ENCODE measurements at regions not wholly inside any gene's neighbourhood (a gene's known extent, or its start where the extent isn't known, plus 50 kb on each side); places are given as distances from the start of the nearest gene placed in this dataset.

DNA sequence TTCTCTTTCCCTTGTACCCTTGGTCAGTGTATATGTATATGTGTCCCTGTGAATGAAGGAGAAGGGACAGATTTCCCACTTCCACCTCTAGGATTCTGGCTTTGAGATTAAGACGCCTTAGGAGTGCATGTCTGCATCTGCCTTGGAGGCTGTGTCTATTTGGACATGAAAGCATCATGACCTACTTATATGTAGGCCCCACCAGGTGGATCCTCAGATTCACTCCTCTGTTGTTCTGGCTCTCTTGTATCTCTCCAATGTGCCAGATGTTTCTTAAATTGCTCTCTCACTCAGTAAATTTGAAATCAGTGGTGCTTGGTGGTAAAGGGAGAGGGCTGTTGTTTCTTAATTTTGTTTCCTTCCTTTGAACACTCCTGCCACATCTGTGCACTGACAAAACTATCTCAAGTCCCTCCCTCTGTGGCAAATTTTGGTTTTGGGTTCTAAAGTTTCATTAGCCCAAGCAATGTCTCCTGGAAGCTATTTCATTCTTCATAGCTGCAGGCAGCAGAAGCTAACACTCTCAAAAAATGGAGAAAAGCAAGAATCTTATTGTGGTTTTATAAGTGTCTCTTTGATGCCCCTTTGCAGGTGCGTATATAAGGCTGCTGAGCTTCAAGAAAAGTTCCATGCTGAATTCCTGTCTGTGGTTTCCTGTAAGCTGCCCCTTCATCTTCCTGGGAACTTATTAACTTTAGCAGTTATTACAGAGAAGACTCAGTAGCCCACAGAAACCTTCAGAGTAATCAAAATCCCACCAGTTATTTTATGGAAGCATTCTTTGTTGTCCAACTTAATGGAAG is 179.7 kb upstream of the SETBP1 start:
- no peak for FAIRE-seq
- DNase-seq (ENCODE audit: extremely low spot score, insufficient read length, low read depth) = no peak

GRCh38 chr18:44502221-44502620 is 178.5 kb upstream of the SETBP1 start:
- FAIRE-seq = no peak
- DNase-seq (ENCODE audit: extremely low spot score, insufficient read length, low read depth) = no peak

DNA sequence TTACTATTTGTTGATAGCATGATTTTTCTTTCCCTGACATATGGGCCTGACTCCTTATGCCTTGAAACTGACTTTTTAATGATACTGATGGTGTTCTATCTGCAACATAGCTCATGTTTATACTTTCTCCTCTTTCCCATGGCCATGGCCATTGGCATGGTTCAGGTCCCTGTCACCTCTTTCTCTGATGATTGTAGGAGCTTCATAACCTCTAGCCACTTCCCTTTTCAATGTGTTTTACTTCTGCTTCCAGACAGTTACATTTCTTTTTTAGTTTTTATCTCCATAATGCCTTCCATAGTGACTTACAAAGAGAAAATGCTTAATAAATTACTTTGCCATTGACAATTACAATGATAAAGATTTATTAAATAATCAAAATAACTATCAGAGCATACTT is 177.9 kb upstream of the SETBP1 start:
- FAIRE-seq = peak; percentile 41
- DNase-seq (ENCODE audit: extremely low spot score, insufficient read length, low read depth) = no peak

- FAIRE-seq (no peak), DNase-seq (ENCODE audit: extremely low spot score, insufficient read length, low read depth) (no peak)
Measured at GRCh38 chr18:44503854-44504253, 176.8 kb upstream of the SETBP1 start.

DNA sequence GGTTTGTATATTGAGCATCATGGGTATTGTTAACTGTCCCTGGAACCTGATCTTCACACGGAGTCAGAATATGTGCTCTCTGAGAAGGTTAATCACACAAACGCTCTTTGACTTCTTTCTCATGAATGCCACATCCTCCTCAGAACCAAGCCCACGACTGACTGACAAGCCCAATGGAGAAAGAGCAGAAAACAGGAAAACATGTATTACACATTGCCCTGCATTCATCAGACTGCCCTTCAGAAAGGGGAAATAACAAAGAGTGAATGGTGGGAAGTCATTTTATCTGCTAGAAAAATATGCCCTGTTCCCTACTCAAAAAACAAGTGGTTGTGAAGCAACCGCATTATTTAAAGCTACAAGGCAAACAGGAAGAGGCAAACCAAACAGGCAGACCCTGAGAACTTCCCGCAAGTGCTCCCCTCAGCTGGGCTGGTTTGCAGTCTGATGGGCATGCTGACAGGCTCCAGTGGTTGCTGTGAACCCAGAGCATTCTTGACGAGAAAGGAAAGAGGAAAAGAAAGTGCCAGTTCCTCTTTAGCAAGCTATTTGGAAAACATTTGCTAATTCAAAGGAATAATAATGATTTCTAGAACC is 172.9 kb upstream of the SETBP1 start:
- FAIRE-seq (peak; percentile 58), DNase-seq (ENCODE audit: extremely low spot score, insufficient read length, low read depth) (no peak)

GRCh38 chr18:44508474-44508873 is 172.2 kb upstream of the SETBP1 start:
- FAIRE-seq (no peak), DNase-seq (ENCODE audit: extremely low spot score, insufficient read length, low read depth) (no peak)

DNA sequence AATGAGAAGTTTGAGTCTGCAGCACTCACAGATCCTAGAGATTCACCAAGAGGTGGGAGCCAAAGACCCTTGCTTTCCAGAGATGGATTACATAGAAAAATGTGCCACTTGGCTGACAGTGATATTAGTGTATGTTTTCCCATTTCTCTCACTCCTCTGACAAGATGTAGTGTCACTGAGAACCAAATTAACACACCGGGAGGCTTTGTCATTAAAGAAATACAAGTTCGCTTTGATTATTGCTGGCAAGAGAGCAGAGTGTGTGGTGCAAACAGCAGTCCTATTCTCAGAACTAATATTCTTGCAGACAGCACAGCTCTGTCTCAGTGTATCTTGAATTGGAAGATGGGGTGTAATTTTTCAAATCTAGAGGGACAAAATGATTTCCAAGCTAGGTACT is 171.6 kb upstream of the SETBP1 start:
- no peak for FAIRE-seq
- DNase-seq (ENCODE audit: extremely low spot score, insufficient read length, low read depth) = no peak

DNA sequence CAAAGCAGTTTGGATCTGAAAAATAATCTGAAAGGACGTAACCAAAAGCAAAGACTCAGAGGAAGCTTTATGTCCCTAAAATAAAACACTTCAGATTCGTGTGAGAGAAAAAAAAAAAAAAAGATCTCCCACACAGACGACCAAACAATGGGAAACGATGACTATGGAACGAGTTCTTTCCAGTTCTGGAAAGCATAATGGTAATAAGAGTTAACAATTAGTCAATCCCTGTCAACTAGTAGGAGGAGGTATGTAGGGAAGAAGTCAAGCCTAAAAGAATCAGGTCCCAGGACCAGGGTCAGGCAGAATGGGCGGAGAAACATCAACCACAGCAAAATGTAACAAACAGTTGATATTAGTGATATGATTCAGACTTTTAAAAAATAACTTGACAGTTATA is 170.3 kb upstream of the SETBP1 start:
- FAIRE-seq (no peak), DNase-seq (ENCODE audit: extremely low spot score, insufficient read length, low read depth) (no peak)

GRCh38 chr18:44513233-44513632 is 167.5 kb upstream of the SETBP1 start:
- FAIRE-seq = no peak

DNA sequence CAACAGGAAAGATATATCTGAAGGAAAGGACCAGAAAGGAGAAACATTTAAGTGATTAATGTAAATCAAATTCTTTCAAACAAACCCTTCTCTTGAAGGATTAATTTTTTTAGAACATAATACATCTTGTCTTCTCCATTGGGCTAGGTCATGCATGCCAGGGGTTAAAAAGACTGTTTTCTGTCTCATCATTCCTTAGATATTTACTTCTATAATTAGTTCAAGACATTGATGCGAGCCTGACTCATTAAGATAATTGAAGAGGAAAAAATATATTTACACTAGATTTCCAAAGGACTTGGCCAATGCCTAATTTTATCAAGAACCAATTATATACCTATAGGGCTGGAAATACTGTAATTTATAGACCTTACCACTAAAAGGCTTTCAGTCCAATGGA is 166.6 kb upstream of the SETBP1 start:
- DNase-seq (ENCODE audit: extremely low spot score, insufficient read length, low read depth) (no peak), FAIRE-seq (no peak)

More at GRCh38 chr18:44513233-44513632, 167.5 kb upstream of the SETBP1 start:
- no peak for DNase-seq (ENCODE audit: extremely low spot score, insufficient read length, low read depth)

DNA sequence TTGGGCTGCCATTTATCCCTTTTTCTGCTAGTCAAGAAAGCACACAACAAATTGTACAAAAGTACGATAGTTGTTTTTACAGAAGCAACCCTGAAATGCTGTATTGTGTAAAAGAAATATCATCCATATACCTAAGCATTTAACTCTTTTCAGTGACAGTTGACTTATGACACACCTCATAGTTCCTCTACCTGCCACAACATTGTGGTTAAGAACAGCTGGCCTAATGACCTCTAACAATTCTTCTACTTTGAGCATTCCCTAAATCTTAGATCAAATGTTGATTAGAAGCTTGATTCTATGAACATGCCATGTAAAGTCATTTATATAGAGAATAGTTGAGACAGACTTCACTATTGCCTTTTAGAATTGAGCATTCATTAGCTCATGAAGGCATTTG is 165.9 kb upstream of the SETBP1 start:
- FAIRE-seq (no peak), DNase-seq (ENCODE audit: extremely low spot score, insufficient read length, low read depth) (no peak)

DNA sequence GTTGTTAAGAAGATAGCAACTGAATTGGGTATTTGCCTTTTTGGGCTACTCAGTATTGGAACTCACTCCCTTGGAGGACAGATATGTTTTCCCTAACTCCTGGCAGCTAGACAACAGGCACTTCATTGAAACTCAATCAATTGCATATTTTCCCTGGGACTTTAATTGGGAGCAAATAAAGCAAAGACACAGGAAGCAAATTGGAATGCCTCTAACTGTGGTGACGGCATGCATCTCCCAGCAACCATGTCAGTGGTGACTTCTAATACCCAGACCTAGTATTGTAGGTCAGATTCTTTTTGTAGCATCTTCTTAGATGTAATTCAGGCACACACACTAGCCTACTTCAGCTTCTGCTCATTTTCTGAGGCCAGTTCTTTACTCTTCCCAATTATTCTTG is 164.2 kb upstream of the SETBP1 start:
- FAIRE-seq (no peak), DNase-seq (ENCODE audit: extremely low spot score, insufficient read length, low read depth) (no peak)

- no peak for DNase-seq (ENCODE audit: extremely low spot score, insufficient read length, low read depth)
- FAIRE-seq = no peak
Measured at GRCh38 chr18:44517136-44517535, 163.6 kb upstream of the SETBP1 start.

- FAIRE-seq (no peak), DNase-seq (ENCODE audit: extremely low spot score, insufficient read length, low read depth) (no peak)
Measured at GRCh38 chr18:44518091-44518615, 162.5 kb upstream of the SETBP1 start.

GRCh38 chr18:44518666-44519065 is 162.0 kb upstream of the SETBP1 start:
- FAIRE-seq = no peak

GRCh38 chr18:44520981-44521667 is 159.6 kb upstream of the SETBP1 start:
- DNase-seq (ENCODE audit: extremely low spot score, insufficient read length, low read depth) (no peak), FAIRE-seq (no peak)

More at GRCh38 chr18:44518666-44519065, 162.0 kb upstream of the SETBP1 start:
- no peak for DNase-seq (ENCODE audit: extremely low spot score, insufficient read length, low read depth)

DNA sequence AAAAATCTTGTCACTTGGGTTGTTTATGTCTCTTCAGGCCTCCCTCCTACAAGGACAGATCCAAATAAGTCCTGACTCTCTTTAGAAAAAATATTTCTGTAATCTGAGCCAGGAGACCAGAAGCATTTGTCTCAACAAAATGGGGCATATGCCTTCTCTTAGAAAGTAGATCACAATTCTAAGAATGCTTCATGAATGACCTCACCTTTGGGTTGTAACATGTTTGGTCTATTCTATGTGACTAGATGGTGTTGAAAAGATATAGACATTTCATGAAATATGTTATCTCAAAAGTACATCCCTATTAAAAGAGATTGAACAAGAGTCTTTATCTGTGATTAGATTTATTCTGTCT is 159.0 kb upstream of the SETBP1 start:
- no peak for DNase-seq (ENCODE audit: extremely low spot score, insufficient read length, low read depth)
- no peak for FAIRE-seq

DNA sequence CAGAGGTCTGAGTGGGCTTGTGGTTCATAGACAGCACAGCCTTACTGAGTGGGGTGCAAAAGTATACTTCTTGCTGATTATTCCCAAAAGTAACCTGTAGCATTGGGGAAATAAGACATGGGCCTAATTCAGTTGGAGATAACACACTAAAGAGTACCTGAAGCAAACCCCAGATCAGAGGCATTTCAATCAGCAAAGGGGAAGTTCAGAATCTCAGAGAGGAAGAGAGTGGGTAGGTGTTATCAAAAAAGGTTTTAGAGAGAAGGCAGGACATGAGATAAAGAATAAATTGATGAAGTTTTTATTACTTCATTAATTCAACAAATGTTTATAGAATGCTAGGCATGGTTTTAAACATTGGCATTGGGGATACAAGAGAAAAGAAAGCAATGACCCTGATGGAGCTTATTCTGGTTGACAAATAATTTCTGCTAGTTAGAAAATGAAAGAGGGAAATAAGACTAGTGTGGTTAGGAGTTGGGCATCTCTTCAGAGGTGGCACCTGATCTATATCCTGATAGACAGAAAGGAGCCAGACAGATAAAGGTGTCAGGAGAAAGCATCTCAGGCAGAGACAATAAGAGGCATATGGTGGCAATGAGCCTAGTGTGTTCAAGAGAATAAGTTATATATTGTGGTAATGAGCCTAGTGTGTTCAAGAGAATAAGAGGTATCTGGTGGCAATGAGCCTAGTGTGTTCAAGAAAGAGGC is 153.8 kb upstream of the SETBP1 start:
- DNase-seq (ENCODE audit: extremely low spot score, insufficient read length, low read depth) (no peak), FAIRE-seq (no peak)

GRCh38 chr18:44533071-44533470 is 147.6 kb upstream of the SETBP1 start:
- DNase-seq (ENCODE audit: extremely low spot score, insufficient read length, low read depth) (no peak), FAIRE-seq (no peak)

GRCh38 chr18:44536046-44536445 is 144.6 kb upstream of the SETBP1 start:
- FAIRE-seq (no peak), DNase-seq (ENCODE audit: extremely low spot score, insufficient read length, low read depth) (no peak)
